Erythroblast (primary cell): ENCODE measurements at regions not wholly inside any gene's neighbourhood (a gene's known extent, or its start where the extent isn't known, plus 50 kb on each side); places are given as distances from the start of the nearest gene placed in this dataset.

Experiments used
- GATA1 ChIP-seq: IDR thresholded peaks from 2 replicates; pipeline ENCODE4 v1.6.1; 2011; ENCODE audit warnings: low read depth, mild to moderate bottlenecking, control low read depth, low read length, moderate library complexity
- POLR2A ChIP-seq: IDR thresholded peaks from 2 replicates; pipeline ENCODE4 v1.6.1; 2011; ENCODE audit warnings: mild to moderate bottlenecking, low read length

GRCh38 chr16:35605921-35606320 lies 2146.5 kb downstream of the TP53TG3F start:
- TF ChIP-seq POLR2A = no peak
- no peak for TF ChIP-seq GATA1
